H9 (cell line): ENCODE measurements at regions not wholly inside any gene's neighbourhood (a gene's known extent, or its start where the extent isn't known, plus 50 kb on each side); places are given as distances from the start of the nearest gene placed in this dataset.

Experiments used
- DNase-seq: peaks from one replicate; pipeline ENCODE4 v3.0.0-alpha.2; 2017
- H2AFZ ChIP-seq: one replicate; pipeline ENCODE4 v1.6.1; 2013; ENCODE audit warnings: mild to moderate bottlenecking, low read length, control low read depth, moderate library complexity
- H2AK5ac ChIP-seq: 2 replicates; pipeline ENCODE4 v1.6.1; 2013; ENCODE audit warnings: low read length, control low read depth, mixed read lengths; ENCODE audit not compliant: insufficient read length
- H2BK120ac ChIP-seq: one replicate; pipeline ENCODE4 v1.6.1; 2013; ENCODE audit warnings: low read depth, mild to moderate bottlenecking, low read length, control low read depth, inconsistent platforms; ENCODE audit not compliant: poor library complexity, severe bottlenecking
- H2BK12ac ChIP-seq: 2 replicates; pipeline ENCODE4 v1.6.1; 2013; ENCODE audit warnings: low read length, control low read depth, mixed read lengths, low read depth; ENCODE audit not compliant: insufficient read length
- H2BK15ac ChIP-seq: 2 replicates; pipeline ENCODE4 v1.6.1; 2013; ENCODE audit warnings: low read depth, low read length, control low read depth
- H2BK20ac ChIP-seq: one replicate; pipeline ENCODE4 v1.6.1; 2013; ENCODE audit warnings: low read depth, mild to moderate bottlenecking, low read length, control low read depth, inconsistent platforms; ENCODE audit not compliant: poor library complexity, severe bottlenecking
- H2BK5ac ChIP-seq: 2 replicates; pipeline ENCODE4 v1.6.1; 2013; ENCODE audit warnings: low read length, control low read depth, mixed read lengths; ENCODE audit not compliant: insufficient read length
- H3K14ac ChIP-seq: 2 replicates; pipeline ENCODE4 v1.6.1; 2013; ENCODE audit warnings: low read length, control low read depth; ENCODE audit not compliant: insufficient read depth
- H3K18ac ChIP-seq: 2 replicates; pipeline ENCODE4 v1.6.1; 2013; ENCODE audit warnings: low read depth, mild to moderate bottlenecking, mixed read lengths, low read length, control low read depth; ENCODE audit not compliant: insufficient read length
- H3K23ac ChIP-seq: 2 replicates; pipeline ENCODE4 v1.6.1; 2013; ENCODE audit warnings: low read length, control low read depth, mixed read lengths, low read depth; ENCODE audit not compliant: insufficient read length
- H3K23me2 ChIP-seq: 2 replicates; pipeline ENCODE4 v1.6.1; 2013; ENCODE audit warnings: low read depth, mild to moderate bottlenecking, mixed read lengths, low read length, control low read depth; ENCODE audit not compliant: insufficient read length, poor library complexity, severe bottlenecking
- H3K27ac ChIP-seq: 2 replicates; pipeline ENCODE4 v1.5.1; 2013; ENCODE audit warnings: low read length, control low read depth, mixed read lengths, low read depth; ENCODE audit not compliant: insufficient read length
- H3K27me3 ChIP-seq: 2 replicates; pipeline ENCODE4 v1.6.1; 2013; ENCODE audit warnings: low read length, control low read depth, inconsistent platforms; ENCODE audit not compliant: insufficient read depth
- H3K4ac ChIP-seq: 2 replicates; pipeline ENCODE4 v1.6.1; 2013; ENCODE audit warnings: low read depth, mild to moderate bottlenecking, control low read depth, inconsistent platforms, low read length, moderate library complexity
- H3K4me1 ChIP-seq: 2 replicates; pipeline ENCODE4 v1.6.1; 2013; ENCODE audit warnings: low read length, control low read depth, inconsistent platforms; ENCODE audit not compliant: insufficient read depth
- H3K4me2 ChIP-seq: 2 replicates; pipeline ENCODE4 v1.6.1; 2013; ENCODE audit warnings: low read length, control low read depth, mixed read lengths; ENCODE audit not compliant: insufficient read length, insufficient read depth
- H3K56ac ChIP-seq: 2 replicates; pipeline ENCODE4 v1.6.1; 2013; ENCODE audit warnings: low read depth, mild to moderate bottlenecking, mixed read lengths, low read length, control low read depth; ENCODE audit not compliant: insufficient read length
- H3K79me1 ChIP-seq: 2 replicates; pipeline ENCODE4 v1.6.1; 2013; ENCODE audit warnings: low read depth, mild to moderate bottlenecking, moderate library complexity, low read length, control low read depth, inconsistent platforms; ENCODE audit not compliant: insufficient read depth, poor library complexity, severe bottlenecking
- H3K79me2 ChIP-seq: 2 replicates; pipeline ENCODE4 v1.6.1; 2013; ENCODE audit warnings: low read length, control low read depth, inconsistent platforms; ENCODE audit not compliant: insufficient read depth
- H3K9ac ChIP-seq: 2 replicates; pipeline ENCODE4 v1.6.1; 2013; ENCODE audit warnings: low read length, control low read depth, mixed read lengths; ENCODE audit not compliant: insufficient read length; ENCODE audit errors: extremely low read depth
- H3K9me3 ChIP-seq: one replicate; pipeline ENCODE4 v1.6.1; 2013; ENCODE audit warnings: low read depth, low read length, inconsistent platforms; ENCODE audit not compliant: control insufficient read depth
- H3T11ph ChIP-seq: one replicate; pipeline ENCODE4 v1.6.1; 2013; ENCODE audit warnings: mild to moderate bottlenecking, low read length, control low read depth, inconsistent platforms
- H4K20me1 ChIP-seq: one replicate; pipeline ENCODE4 v1.6.1; 2013; ENCODE audit not compliant: control insufficient read depth, insufficient read length, insufficient read depth
- H4K5ac ChIP-seq: 2 replicates; pipeline ENCODE4 v1.6.1; 2013; ENCODE audit warnings: low read depth, mild to moderate bottlenecking, mixed read lengths, low read length, control low read depth; ENCODE audit not compliant: insufficient read length
- H4K8ac ChIP-seq: replicated peaks from 2 replicates; pipeline ENCODE4 v1.6.1; 2013; ENCODE audit warnings: low read length, control low read depth, mixed read lengths, low read depth; ENCODE audit not compliant: insufficient read length
- H4K91ac ChIP-seq: 2 replicates; pipeline ENCODE4 v1.6.1; 2013; ENCODE audit warnings: low read depth, mild to moderate bottlenecking, moderate library complexity, mixed read lengths, low read length, control low read depth; ENCODE audit not compliant: insufficient read length
- H3K27ac Mint-ChIP-seq, 3 experiments: 2 replicates in 2 of 3; 3 replicates in 1 of 3; pipeline ENCODE4 v1.8.0; 2020 to 2021; ENCODE audit warnings: mixed read lengths in 3 of 3, mild to moderate bottlenecking in 1 of 3, moderate library complexity in 1 of 3
- H3K27me3 Mint-ChIP-seq: 2 replicates; pipeline ENCODE4 v1.8.0; 2021; ENCODE audit warnings: low read depth, mild to moderate bottlenecking, moderate library complexity, mixed read lengths
- H3K36me3 Mint-ChIP-seq, 3 experiments: 2 replicates in 2 of 3; 3 replicates in 1 of 3; pipeline ENCODE4 v1.8.0; 2020 to 2021; ENCODE audit warnings: low read depth in 3 of 3, mixed read lengths in 3 of 3; ENCODE audit not compliant: insufficient read depth in 1 of 3
- H3K4me1 Mint-ChIP-seq, 2 experiments: 2 replicates each; pipeline ENCODE4 v1.8.0; 2020; ENCODE audit warnings: mixed read lengths in 2 of 2
- H3K4me3 Mint-ChIP-seq, 2 experiments: 2 replicates in 1 of 2; 3 replicates in 1 of 2; pipeline ENCODE4 v1.8.0; 2020 to 2021; ENCODE audit warnings: mild to moderate bottlenecking in 2 of 2, mixed read lengths in 2 of 2, moderate library complexity in 1 of 2
- H3K9me3 Mint-ChIP-seq, 2 experiments: 2 replicates in 1 of 2; 3 replicates in 1 of 2; pipeline ENCODE4 v1.8.0; 2020; ENCODE audit warnings: mild to moderate bottlenecking in 2 of 2, mixed read lengths in 2 of 2, moderate library complexity in 1 of 2
- WGBS: extraction: QIAGEN DNeasy Blood & Tissue Kit; methylation state at CpG from one replicate; pipeline ENCODE4 v1.1.7; 2013; ENCODE audit warnings: missing lambda C conversion rate, low lambda C conversion rate, mixed read lengths; ENCODE audit not compliant: insufficient read length; ENCODE audit errors: extremely low coverage; 5-methylcytosine and 5-hydroxymethylcytosine counted together
- TF ChIP-seq, protein P1 (sequence below): fragments of 200-600 bp; sonication (generic); conservative IDR thresholded peaks from 3 replicates; pipeline ENCODE4 v1.8.0; 2021; ENCODE audit warnings: antibody characterized with exemption, mild to moderate bottlenecking

DNA sequence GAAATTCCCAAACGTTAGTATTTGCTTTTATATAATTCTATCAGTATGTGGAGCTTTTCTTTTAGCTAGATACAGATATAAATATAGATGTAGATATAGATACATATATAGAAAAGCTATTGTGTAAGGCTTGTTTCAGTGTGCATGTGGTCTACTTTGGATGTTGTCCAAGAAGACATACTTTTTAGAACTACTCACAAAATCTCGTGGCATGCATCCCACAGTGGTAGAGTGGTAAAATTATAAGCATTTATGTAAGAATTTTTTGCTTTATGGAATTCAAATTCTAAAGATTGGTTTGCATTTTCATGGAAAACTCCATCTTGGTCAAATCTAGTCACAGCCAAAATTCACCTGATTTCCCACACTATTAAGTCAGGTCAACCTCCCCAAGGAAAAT is 880.4 kb downstream of the EFNB2 start:
- Histone ChIP-seq H3T11ph (no peak overlapping the region), H4K20me1 (no peaks in the 10 kb centered on the region), H4K8ac (no peak overlapping the region), H3K4ac (no peak overlapping the region), H4K5ac (no peak overlapping the region), H3K14ac (no peak overlapping the region), H4K91ac (no peak overlapping the region), H2BK5ac (no peak overlapping the region), H2BK20ac (no peak overlapping the region), H3K18ac (no peak overlapping the region), H3K9ac (no peak overlapping the region), H2AFZ (no peak overlapping the region), H2BK120ac (no peak overlapping the region), H2BK12ac (no peak overlapping the region), H3K27me3 (no peaks in the 10 kb centered on the region), H3K23me2 (no peaks in the 10 kb centered on the region), H2BK15ac (no peak overlapping the region), H2AK5ac (no peak overlapping the region), H3K79me2 (no peaks in the 10 kb centered on the region), H3K4me1 (no peaks in the 10 kb centered on the region), H3K23ac (no peak overlapping the region), H3K27ac (no peak overlapping the region), H3K79me1 (no peaks in the 10 kb centered on the region), H3K56ac (no peak overlapping the region), H3K4me2 (no peak overlapping the region), H3K9me3 (no peaks in the 10 kb centered on the region)
- TF ChIP-seq, protein P1, sequence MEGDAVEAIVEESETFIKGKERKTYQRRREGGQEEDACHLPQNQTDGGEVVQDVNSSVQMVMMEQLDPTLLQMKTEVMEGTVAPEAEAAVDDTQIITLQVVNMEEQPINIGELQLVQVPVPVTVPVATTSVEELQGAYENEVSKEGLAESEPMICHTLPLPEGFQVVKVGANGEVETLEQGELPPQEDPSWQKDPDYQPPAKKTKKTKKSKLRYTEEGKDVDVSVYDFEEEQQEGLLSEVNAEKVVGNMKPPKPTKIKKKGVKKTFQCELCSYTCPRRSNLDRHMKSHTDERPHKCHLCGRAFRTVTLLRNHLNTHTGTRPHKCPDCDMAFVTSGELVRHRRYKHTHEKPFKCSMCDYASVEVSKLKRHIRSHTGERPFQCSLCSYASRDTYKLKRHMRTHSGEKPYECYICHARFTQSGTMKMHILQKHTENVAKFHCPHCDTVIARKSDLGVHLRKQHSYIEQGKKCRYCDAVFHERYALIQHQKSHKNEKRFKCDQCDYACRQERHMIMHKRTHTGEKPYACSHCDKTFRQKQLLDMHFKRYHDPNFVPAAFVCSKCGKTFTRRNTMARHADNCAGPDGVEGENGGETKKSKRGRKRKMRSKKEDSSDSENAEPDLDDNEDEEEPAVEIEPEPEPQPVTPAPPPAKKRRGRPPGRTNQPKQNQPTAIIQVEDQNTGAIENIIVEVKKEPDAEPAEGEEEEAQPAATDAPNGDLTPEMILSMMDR = no peak
- no peak for DNase-seq
- H3K27ac Mint-ChIP-seq = no peak overlapping the region
- peaks cover 0 to 3% (median 0%) of the 10 kb centered on the region in 3 experiments; a peak in 1 of 7 replicates for H3K36me3 Mint-ChIP-seq
- H3K4me1 Mint-ChIP-seq = no peaks in the 10 kb centered on the region
- no CpG with 5 or more reads among the region's 2 CpGs for WGBS
- H3K27me3 Mint-ChIP-seq = no peaks in the 10 kb centered on the region
- H3K4me3 Mint-ChIP-seq = no peak overlapping the region
- H3K9me3 Mint-ChIP-seq = no peaks in the 10 kb centered on the region; a peak in 1 of 5 replicates
